HG02981 (cell line): ENCODE measurements at regions not wholly inside any gene's neighbourhood (a gene's known extent, or its start where the extent isn't known, plus 50 kb on each side); places are given as distances from the start of the nearest gene placed in this dataset.
"Not testable (repeated sequence)": the region's sequence is repeated elsewhere in the genome, so short reads cannot be mapped to it uniquely, and the experiment has no call there.

Experiments used
- ATAC-seq: cut with Tn5 transposase; IDR thresholded peaks from one replicate; pipeline ENCODE4 v1.9.1; 2021; ENCODE audit warnings: mild to moderate bottlenecking, moderate library complexity; ENCODE audit not compliant: unreplicated experiment

GRCh38 chr14:59133709-59134108 lies 54.8 kb upstream of the DAAM1 start:
- ATAC-seq: no peak

GRCh38 chr14:59134307-59134706 lies 54.2 kb upstream of the DAAM1 start:
- ATAC-seq: no peak

GRCh38 chr14:59137256-59137655 lies 51.2 kb upstream of the DAAM1 start:
- no peak for ATAC-seq

- ATAC-seq: not testable (repeated sequence)
These were observed 49.9 kb upstream of the DAAM1 start for GRCh38 chr14:59138576-59138975.
